OCI-LY7 (cell line): ENCODE measurements at regions not wholly inside any gene's neighbourhood (a gene's known extent, or its start where the extent isn't known, plus 50 kb on each side); places are given as distances from the start of the nearest gene placed in this dataset.

Experiments
- BruUV-seq: library from RNA; stranded (reverse); fragments of 400-500 nt; replicated peaks from 2 replicates; lab custom pipeline; 2021; lab: Mats Ljungman, UMichigan
- CTCF ChIA-PET: fragments of 300-600 bp; sonication (Branson Sonifier 250); formaldehyde crosslinking; loops from one replicate; lab custom pipeline; 2022; ENCODE audit warnings: antibody characterized with exemption; ENCODE audit not compliant: unreplicated experiment; lab: Charles Lee
- POLR2A ChIA-PET: fragments of 300-600 bp; sonication (Branson Sonifier 250); formaldehyde crosslinking; loops from one replicate; lab custom pipeline; 2022; ENCODE audit warnings: antibody characterized with exemption; lab: Charles Lee
- DNase-seq: peaks from one replicate; pipeline ENCODE4 v3.0.0-alpha.2; 2015; ENCODE audit warnings: low spot score
- H2AFZ ChIP-seq: fragments of 200-600 bp; sonication (generic), shearing (Covaris generic); 2 replicates; pipeline ENCODE4 v1.6.1; 2014; ENCODE audit warnings: mild to moderate bottlenecking, antibody characterized with exemption, low read length, moderate library complexity
- H3K27ac ChIP-seq: fragments of 200-600 bp; sonication (generic); 2 replicates; pipeline ENCODE4 v1.5.1; 2014; ENCODE audit warnings: mixed run types, low read depth, mild to moderate bottlenecking, moderate library complexity, low read length, inconsistent platforms; ENCODE audit not compliant: poor library complexity, severe bottlenecking
- H3K36me3 ChIP-seq: fragments of 200-600 bp; sonication (generic); 2 replicates; pipeline ENCODE4 v1.6.1; 2014; ENCODE audit warnings: mild to moderate bottlenecking, antibody characterized with exemption, low read length, moderate library complexity, mixed read lengths; ENCODE audit not compliant: insufficient read depth
- H3K4me1 ChIP-seq: fragments of 200-600 bp; sonication (generic); 2 replicates; pipeline ENCODE4 v1.5.1; 2014; ENCODE audit warnings: mild to moderate bottlenecking, low read length; ENCODE audit not compliant: insufficient read depth, poor library complexity, severe bottlenecking
- H3K4me2 ChIP-seq: fragments of 200-600 bp; sonication (generic); 2 replicates; pipeline ENCODE4 v1.6.1; 2014; ENCODE audit warnings: mild to moderate bottlenecking, low read length
- H3K4me3 ChIP-seq: fragments of 200-600 bp; sonication (generic); 2 replicates; pipeline ENCODE4 v1.5.1; 2014; ENCODE audit warnings: mild to moderate bottlenecking, low read depth, low read length; ENCODE audit not compliant: poor library complexity, severe bottlenecking
- H3K79me2 ChIP-seq: fragments of 200-600 bp; sonication (generic); 2 replicates; pipeline ENCODE4 v1.6.1; 2016; ENCODE audit warnings: low read depth, mild to moderate bottlenecking, low read length, moderate library complexity, mixed read lengths; ENCODE audit not compliant: insufficient read depth
- H3K9me2 ChIP-seq: fragments of 200-600 bp; sonication (generic); 2 replicates; pipeline ENCODE4 v1.6.1; 2016; ENCODE audit warnings: mild to moderate bottlenecking, low read length, mixed read lengths; ENCODE audit not compliant: insufficient read depth
- H3K9me3 ChIP-seq: fragments of 200-600 bp; sonication (generic); 2 replicates; pipeline ENCODE4 v1.6.1; 2014; ENCODE audit warnings: mild to moderate bottlenecking, mixed run types, low read length, mixed read lengths
- H4K20me1 ChIP-seq: fragments of 200-600 bp; sonication (generic); 2 replicates; pipeline ENCODE4 v1.6.1; 2014; ENCODE audit warnings: mild to moderate bottlenecking, antibody characterized with exemption, low read length, moderate library complexity, mixed read lengths; ENCODE audit not compliant: insufficient read depth
- CTCF ChIP-seq: fragments of 200-600 bp; sonication (generic); conservative IDR thresholded peaks from 2 replicates; pipeline ENCODE4 v1.5.1; 2014; ENCODE audit warnings: mild to moderate bottlenecking, antibody characterized with exemption, low read length, moderate library complexity, mixed read lengths
- EZH2phosphoT487 ChIP-seq: fragments of 200-600 bp; sonication (generic); IDR thresholded peaks from 2 replicates; pipeline ENCODE4 v1.6.1; 2018; ENCODE audit warnings: low read depth, borderline replicate concordance, mild to moderate bottlenecking, mixed run types, antibody characterized with exemption, low read length, moderate library complexity, mixed read lengths
- intact Hi-C: fragments of 100-400 bp; cut with micrococcal nuclease; formaldehyde crosslinking; loops from one replicate; pipeline ENCODE4 v1.10.0; 2022; ENCODE audit not compliant: unreplicated experiment

- Histone ChIP-seq H2AFZ (no peak overlapping the region), H3K9me2 (no peaks in the 10 kb centered on the region), H3K9me3 (no peaks in the 10 kb centered on the region), H3K4me1 (no peaks in the 10 kb centered on the region), H3K36me3 (no peaks in the 10 kb centered on the region), H3K79me2 (no peaks in the 10 kb centered on the region), H3K27ac (no peak overlapping the region), H3K4me2 (no peak overlapping the region), H3K4me3 (no peak overlapping the region), H4K20me1 (no peaks in the 10 kb centered on the region)
- TF ChIP-seq CTCF (no peak), EZH2phosphoT487 (no peak)
- ChIA-PET POLR2A (no interaction called here), CTCF (no interaction called here)
- intact Hi-C loops: no loop called here
- no TSS peak for BruUV-seq
- DNase-seq: no peak
These were observed 314.6 kb downstream of the LNPK start for GRCh38 chr2:175687465-175687864.

GRCh38 chr2:175686002-175686401 lies 316.1 kb downstream of the LNPK start:
- no peak overlapping the region for H3K27ac ChIP-seq
- no peak overlapping the region for H3K4me3 ChIP-seq
- intact Hi-C loops: no loop called here
- POLR2A ChIA-PET: no interaction called here
- no peaks in the 10 kb centered on the region for H3K9me3 ChIP-seq
- H3K4me1 ChIP-seq: no peaks in the 10 kb centered on the region
- TF ChIP-seq CTCF (no peak), EZH2phosphoT487 (no peak)
- H4K20me1 ChIP-seq: no peaks in the 10 kb centered on the region
- DNase-seq: no peak
- H3K9me2 ChIP-seq: no peaks in the 10 kb centered on the region
- no TSS peak for BruUV-seq
- no peaks in the 10 kb centered on the region for H3K36me3 ChIP-seq
- CTCF ChIA-PET: no interaction called here
- no peak overlapping the region for H3K4me2 ChIP-seq
- H2AFZ ChIP-seq: no peak overlapping the region
- no peaks in the 10 kb centered on the region for H3K79me2 ChIP-seq

DNA sequence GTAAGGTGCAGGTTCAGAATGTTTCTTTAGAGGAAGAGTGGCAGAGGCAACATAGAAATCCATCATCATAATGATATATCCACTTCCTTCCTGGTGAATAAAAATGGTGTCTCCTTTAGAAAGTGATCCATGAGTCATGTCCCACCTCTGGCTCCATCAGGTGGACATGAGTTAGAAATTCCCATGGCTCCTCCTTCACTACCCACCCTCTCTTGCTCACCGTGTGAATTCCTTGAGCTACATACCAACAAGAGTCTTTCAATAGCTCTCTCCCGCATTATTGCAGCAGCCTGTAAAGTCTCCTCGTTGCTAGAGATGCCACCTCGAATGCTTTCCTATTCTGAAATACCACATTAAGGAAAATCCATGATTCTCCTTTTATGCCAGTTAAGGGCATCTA lies 317.6 kb downstream of the LNPK start:
- Histone ChIP-seq H3K36me3 (no peaks in the 10 kb centered on the region), H3K9me2 (no peaks in the 10 kb centered on the region), H3K4me3 (no peak overlapping the region), H3K9me3 (no peaks in the 10 kb centered on the region), H3K27ac (no peak overlapping the region), H4K20me1 (no peaks in the 10 kb centered on the region), H3K4me1 (no peaks in the 10 kb centered on the region), H3K79me2 (no peaks in the 10 kb centered on the region), H3K4me2 (no peak overlapping the region), H2AFZ (no peak overlapping the region)
- intact Hi-C loops: no loop called here
- no peak for TF ChIP-seq EZH2phosphoT487
- TF ChIP-seq CTCF: no peak
- POLR2A ChIA-PET: no interaction called here
- no peak for DNase-seq
- CTCF ChIA-PET: no interaction called here
- no TSS peak for BruUV-seq
